ENCODE measurements at regions not wholly inside any gene's neighbourhood (a gene's known extent, or its start where the extent isn't known, plus 50 kb on each side); places are given as distances from the start of the nearest gene placed in this dataset.

DNA sequence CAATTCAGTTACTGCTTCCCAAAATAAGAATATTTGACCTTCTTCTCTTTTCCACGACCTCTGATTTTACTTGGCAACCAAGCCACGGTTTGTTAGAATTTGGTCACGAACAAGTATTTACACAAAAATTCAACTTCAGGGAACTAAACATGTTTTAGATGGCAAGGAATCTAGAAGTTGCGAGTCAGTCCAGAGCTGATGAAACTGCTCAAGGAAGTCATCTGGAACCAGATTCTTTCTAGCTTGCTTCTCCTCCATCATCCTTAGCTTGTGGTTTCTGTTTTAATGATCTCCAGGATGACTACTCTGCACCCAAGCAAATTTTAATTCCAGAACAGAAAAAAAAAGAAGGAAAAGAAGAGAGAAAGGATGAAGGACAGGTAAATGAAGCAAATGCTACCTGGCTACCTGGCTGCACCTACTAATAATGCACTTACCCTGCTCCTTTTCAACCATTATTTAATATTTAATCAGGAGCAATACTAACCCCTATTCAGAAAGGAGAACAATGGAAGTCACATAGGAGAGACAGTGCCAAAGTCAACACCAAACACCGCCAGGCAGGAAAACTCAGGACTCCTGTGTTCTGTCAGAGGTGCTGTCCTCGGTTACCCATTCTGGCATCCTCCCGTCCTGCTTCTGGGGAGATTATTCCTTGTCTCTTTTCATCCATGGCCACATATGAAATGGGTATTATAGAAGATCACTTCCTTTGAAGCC is 54.2 kb upstream of the RGS7 start:
- Histone ChIP-seq H3K27ac (no peak overlapping the region), H3K36me3 (no peaks in the 10 kb centered on the region), H3K9me3 (no peaks in the 10 kb centered on the region), H3K4me3 (no peak overlapping the region), H3K4me1 (no peaks in the 10 kb centered on the region), H3K27me3 (ENCODE audit: low read depth) (no peaks in the 10 kb centered on the region)
- DNase-seq = no peak
- intact Hi-C loops (cut with DNase I) = no loop called here
- no peak for ATAC-seq
- TF ChIP-seq, protein P1, sequence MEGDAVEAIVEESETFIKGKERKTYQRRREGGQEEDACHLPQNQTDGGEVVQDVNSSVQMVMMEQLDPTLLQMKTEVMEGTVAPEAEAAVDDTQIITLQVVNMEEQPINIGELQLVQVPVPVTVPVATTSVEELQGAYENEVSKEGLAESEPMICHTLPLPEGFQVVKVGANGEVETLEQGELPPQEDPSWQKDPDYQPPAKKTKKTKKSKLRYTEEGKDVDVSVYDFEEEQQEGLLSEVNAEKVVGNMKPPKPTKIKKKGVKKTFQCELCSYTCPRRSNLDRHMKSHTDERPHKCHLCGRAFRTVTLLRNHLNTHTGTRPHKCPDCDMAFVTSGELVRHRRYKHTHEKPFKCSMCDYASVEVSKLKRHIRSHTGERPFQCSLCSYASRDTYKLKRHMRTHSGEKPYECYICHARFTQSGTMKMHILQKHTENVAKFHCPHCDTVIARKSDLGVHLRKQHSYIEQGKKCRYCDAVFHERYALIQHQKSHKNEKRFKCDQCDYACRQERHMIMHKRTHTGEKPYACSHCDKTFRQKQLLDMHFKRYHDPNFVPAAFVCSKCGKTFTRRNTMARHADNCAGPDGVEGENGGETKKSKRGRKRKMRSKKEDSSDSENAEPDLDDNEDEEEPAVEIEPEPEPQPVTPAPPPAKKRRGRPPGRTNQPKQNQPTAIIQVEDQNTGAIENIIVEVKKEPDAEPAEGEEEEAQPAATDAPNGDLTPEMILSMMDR (IDR thresholded peaks at IDR 0.05) = no peak

DNA sequence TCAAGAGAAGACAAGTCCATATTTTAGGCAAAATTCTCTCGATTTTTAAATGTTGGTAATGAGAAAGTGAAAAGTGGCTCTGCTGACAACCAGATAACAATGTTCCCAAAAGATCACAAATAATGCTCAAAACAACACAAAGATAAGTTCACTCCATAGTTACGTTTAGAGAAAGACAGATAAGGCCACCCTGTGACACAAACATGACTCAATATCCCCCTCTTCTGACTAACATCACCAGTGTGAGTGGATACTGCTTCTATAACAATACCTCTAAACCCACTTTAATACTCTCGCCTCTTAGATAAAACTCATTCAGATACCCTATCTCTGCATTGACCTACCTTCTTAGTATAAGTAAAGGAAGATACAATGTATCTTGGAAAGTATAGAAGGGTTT is 51.2 kb upstream of the RGS7 start:
- intact Hi-C loops (cut with DNase I) = no loop called here
- H3K4me1 ChIP-seq = no peaks in the 10 kb centered on the region
- no peak overlapping the region for H3K27ac ChIP-seq
- ATAC-seq (no peak), DNase-seq (no peak)
- H3K9me3 ChIP-seq = no peaks in the 10 kb centered on the region
- no peak overlapping the region for H3K4me3 ChIP-seq
- TF ChIP-seq, protein P1 (IDR thresholded peaks at IDR 0.05) = no peak
- no peaks in the 10 kb centered on the region for H3K36me3 ChIP-seq
- H3K27me3 ChIP-seq (ENCODE audit: low read depth) = no peaks in the 10 kb centered on the region

Measured in lower lobe of right lung (tissue), 2 donors.